Mucosa of descending colon (tissue), 3 donors: ENCODE measurements at regions not wholly inside any gene's neighbourhood (a gene's known extent, or its start where the extent isn't known, plus 50 kb on each side); places are given as distances from the start of the nearest gene placed in this dataset.

ENCODE experiments used
- ATAC-seq: fragments of 200-7000 bp; cut with Tn5 transposase; one replicate; pipeline ENCODE4 v1.9.1; 2020; ENCODE audit warnings: mild to moderate bottlenecking, moderate library complexity
- DNase-seq, 3 donors: peaks; one replicate each; pipeline ENCODE4 v3.0.0-alpha.2; 2020
- H3K36me3 ChIP-seq: fragments of 200-600 bp; one replicate; pipeline ENCODE4 v1.8.0; 2021; ENCODE audit warnings: low read depth, mild to moderate bottlenecking
- H3K4me1 ChIP-seq: fragments of 200-600 bp; one replicate; pipeline ENCODE4 v1.8.0; 2021; ENCODE audit warnings: low read depth, mild to moderate bottlenecking
- H3K4me3 ChIP-seq: fragments of 200-600 bp; one replicate; pipeline ENCODE4 v1.8.0; 2021; ENCODE audit warnings: mild to moderate bottlenecking
- H3K9me3 ChIP-seq: fragments of 200-600 bp; one replicate; pipeline ENCODE4 v1.8.0; 2021; ENCODE audit warnings: mild to moderate bottlenecking
- CTCF ChIP-seq: fragments of 200-600 bp; IDR thresholded peaks from one replicate; pipeline ENCODE4 v1.8.0; 2022; ENCODE audit warnings: antibody characterized with exemption, mild to moderate bottlenecking
- intact Hi-C, 2 donors: fragments of 100-400 bp; cut with DNase I in 1 of 2; cut with micrococcal nuclease in 1 of 2; formaldehyde crosslinking; loops; one replicate each; pipeline versions ENCODE4 v1.11.0 to v1.11.1; 2022; cut with DNase I, micrococcal nuclease
- donor health status: DM: no; HTN: no; CAD: no; lungs with moderate emphysema.
- donor health status: DM: no; HTN: no; CAD: no.
- donor health status: DM: no; HTN: yes; CAD: no.

DNA sequence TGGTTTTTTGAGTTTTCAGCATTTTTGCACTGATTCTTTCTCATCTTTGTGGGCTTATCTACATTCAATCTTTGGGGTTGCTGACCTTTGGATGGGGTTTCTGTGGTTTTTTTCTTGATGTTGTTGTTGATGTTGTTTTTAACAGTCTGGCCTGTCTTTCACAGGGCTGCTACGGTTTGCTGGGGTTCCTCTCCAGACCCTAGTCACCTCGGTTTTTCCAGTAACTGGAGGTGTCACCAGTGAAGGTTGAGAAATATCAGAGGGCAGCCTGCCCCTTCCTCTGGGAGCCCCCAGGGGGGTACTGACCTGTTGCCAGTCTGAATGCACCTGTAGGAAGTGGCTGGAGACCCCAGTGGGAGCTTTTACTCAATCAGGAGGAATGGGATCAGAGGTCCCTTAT lies 365.4 kb downstream of the JRKL start:
- no peak overlapping the region for H3K4me3 ChIP-seq
- no peak for TF ChIP-seq CTCF
- no peaks in the 10 kb centered on the region for H3K4me1 ChIP-seq
- DNase-seq, result no peak
- ATAC-seq, result no peak
- no peaks in the 10 kb centered on the region for H3K36me3 ChIP-seq
- H3K9me3 ChIP-seq, result no peaks in the 10 kb centered on the region
- intact Hi-C loops, result no loop called here

GRCh38 chr11:96755752-96756151 lies 365.9 kb downstream of the JRKL start:
- Histone ChIP-seq H3K4me3 (no peak overlapping the region), H3K36me3 (no peaks in the 10 kb centered on the region), H3K4me1 (no peaks in the 10 kb centered on the region), H3K9me3 (no peaks in the 10 kb centered on the region)
- DNase-seq, result no peak
- intact Hi-C loops, result no loop called here
- TF ChIP-seq CTCF, result no peak
- ATAC-seq, result no peak

GRCh38 chr11:96758957-96759356 lies 369.1 kb downstream of the JRKL start:
- Histone ChIP-seq H3K4me1 (no peaks in the 10 kb centered on the region), H3K4me3 (no peak overlapping the region), H3K36me3 (no peaks in the 10 kb centered on the region), H3K9me3 (no peaks in the 10 kb centered on the region)
- no peak for DNase-seq
- no peak for TF ChIP-seq CTCF
- ATAC-seq, result no peak
- intact Hi-C loops, result no loop called here

DNA sequence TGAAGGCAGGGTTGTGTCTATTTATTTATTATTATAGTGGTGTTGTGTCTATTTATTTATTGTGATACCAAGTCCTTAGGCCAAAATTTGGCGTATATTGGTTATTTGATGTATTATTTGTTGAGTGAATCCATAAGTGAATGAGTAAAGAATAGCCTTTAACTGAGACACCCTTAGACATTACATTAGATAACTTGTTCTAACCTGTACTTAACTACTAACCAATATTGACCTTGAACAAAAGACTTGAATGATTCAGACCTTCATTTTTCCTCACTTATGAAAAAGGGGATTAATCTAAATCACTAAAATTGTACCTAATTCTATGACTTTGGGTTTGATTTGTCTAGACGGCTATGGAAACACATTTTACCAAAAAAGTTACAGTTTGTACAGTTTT lies 370.5 kb downstream of the JRKL start:
- intact Hi-C loops, result no loop called here
- no peaks in the 10 kb centered on the region for H3K9me3 ChIP-seq
- H3K4me1 ChIP-seq, result no peaks in the 10 kb centered on the region
- no peaks in the 10 kb centered on the region for H3K36me3 ChIP-seq
- TF ChIP-seq CTCF, result no peak
- DNase-seq, result no peak
- no peak for ATAC-seq
- no peak overlapping the region for H3K4me3 ChIP-seq

- Histone ChIP-seq H3K9me3 (no peaks in the 10 kb centered on the region), H3K4me1 (no peaks in the 10 kb centered on the region), H3K36me3 (no peaks in the 10 kb centered on the region), H3K4me3 (no peak overlapping the region)
- no peak for DNase-seq
- intact Hi-C loops, result no loop called here
- ATAC-seq, result no peak
- no peak for TF ChIP-seq CTCF
Measured at GRCh38 chr11:96760815-96761214, 371.0 kb downstream of the JRKL start.

DNA sequence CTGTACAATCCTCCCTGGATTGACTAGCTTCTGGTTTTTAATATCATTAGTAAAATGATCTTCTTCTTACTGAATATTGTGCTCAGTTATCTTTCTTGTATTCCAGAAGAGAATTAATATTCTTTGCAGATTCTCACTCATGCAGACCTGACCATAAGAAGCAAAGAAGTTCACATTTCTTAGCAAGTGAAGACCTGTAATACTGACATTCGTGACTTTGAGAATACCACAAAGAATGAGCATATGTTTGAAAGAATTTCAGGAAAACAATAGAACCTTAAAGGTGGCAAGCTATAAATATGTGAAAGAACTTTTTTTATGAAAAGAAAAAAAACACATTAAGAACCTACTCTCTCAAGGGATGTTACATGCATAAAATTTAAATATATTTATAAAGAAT lies 371.6 kb downstream of the JRKL start:
- TF ChIP-seq CTCF, result no peak
- H3K36me3 ChIP-seq, result no peaks in the 10 kb centered on the region
- ATAC-seq, result no peak
- DNase-seq, result no peak
- no peaks in the 10 kb centered on the region for H3K9me3 ChIP-seq
- intact Hi-C loops, result no loop called here
- no peak overlapping the region for H3K4me3 ChIP-seq
- H3K4me1 ChIP-seq, result no peaks in the 10 kb centered on the region
